Sigmoid colon (tissue), 4 donors: ENCODE measurements at regions not wholly inside any gene's neighbourhood (a gene's known extent, or its start where the extent isn't known, plus 50 kb on each side); places are given as distances from the start of the nearest gene placed in this dataset.

Source experiments
- POLR2A ChIP-seq, 2 donors: fragments of 450-650 bp; IDR thresholded peaks; one replicate each; pipeline ENCODE4 v1.6.1; 2016; ENCODE audit warnings: antibody characterized with exemption in 2 of 2, mild to moderate bottlenecking in 2 of 2, moderate library complexity in 2 of 2
- POLR2AphosphoS5 ChIP-seq, 4 donors: sonication (generic); formaldehyde crosslinking; IDR thresholded peaks; one replicate each; pipeline ENCODE4 v1.6.1; 2017; ENCODE audit warnings: antibody characterized with exemption in 4 of 4
- TF ChIP-seq, protein P1 (sequence below), 4 experiments: fragments of 450-650 bp in 3 of 4; fragments of 200-600 bp in 1 of 4; IDR thresholded peaks; one replicate each; pipeline ENCODE4 v1.5.1; 2016 to 2019; ENCODE audit warnings: antibody characterized with exemption in 4 of 4, mild to moderate bottlenecking in 3 of 4, moderate library complexity in 2 of 4

DNA sequence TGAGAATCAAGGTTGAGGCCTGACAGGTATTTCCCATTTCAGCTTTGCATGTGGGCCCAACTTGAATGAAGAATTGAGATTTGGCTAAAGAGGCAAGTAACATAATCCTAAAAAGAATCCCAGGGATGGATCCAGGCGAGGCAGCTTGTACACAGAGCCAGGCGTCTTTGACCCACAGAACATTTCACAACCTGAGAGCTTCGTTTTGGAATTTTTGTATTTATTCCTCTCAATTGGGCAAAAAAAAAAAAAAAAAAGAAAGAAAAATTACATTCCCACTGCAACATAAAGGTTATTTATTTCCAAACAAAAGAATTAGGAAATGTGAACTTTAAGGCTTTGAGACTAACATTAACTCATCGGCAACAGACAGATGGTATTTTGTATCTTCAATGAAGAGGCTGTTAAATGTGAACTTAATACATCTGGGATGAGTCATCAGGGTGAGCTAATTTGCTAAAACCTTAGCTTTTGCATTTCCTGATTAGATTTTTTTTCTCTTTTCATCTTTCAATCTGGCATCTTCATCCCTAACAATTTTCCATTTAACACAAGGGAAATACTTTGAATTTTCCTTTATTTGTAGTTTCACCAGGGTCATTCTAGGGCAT is 478.5 kb upstream of the TNP1 start:
- TF ChIP-seq, protein P1, sequence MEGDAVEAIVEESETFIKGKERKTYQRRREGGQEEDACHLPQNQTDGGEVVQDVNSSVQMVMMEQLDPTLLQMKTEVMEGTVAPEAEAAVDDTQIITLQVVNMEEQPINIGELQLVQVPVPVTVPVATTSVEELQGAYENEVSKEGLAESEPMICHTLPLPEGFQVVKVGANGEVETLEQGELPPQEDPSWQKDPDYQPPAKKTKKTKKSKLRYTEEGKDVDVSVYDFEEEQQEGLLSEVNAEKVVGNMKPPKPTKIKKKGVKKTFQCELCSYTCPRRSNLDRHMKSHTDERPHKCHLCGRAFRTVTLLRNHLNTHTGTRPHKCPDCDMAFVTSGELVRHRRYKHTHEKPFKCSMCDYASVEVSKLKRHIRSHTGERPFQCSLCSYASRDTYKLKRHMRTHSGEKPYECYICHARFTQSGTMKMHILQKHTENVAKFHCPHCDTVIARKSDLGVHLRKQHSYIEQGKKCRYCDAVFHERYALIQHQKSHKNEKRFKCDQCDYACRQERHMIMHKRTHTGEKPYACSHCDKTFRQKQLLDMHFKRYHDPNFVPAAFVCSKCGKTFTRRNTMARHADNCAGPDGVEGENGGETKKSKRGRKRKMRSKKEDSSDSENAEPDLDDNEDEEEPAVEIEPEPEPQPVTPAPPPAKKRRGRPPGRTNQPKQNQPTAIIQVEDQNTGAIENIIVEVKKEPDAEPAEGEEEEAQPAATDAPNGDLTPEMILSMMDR (IDR thresholded peaks at IDR 0.05) = no peak
- peak in 3 of 4 donors; percentile 48 to 64 (median 50) for TF ChIP-seq POLR2AphosphoS5 (IDR thresholded peaks at IDR 0.05)
- TF ChIP-seq POLR2A (IDR thresholded peaks at IDR 0.05) = no peak
